ENCODE measurements at regions not wholly inside any gene's neighbourhood (a gene's known extent, or its start where the extent isn't known, plus 50 kb on each side); places are given as distances from the start of the nearest gene placed in this dataset.

GRCh38 chr18:1483385-1483784 is 578.7 kb downstream of the ADCYAP1 start:
- Histone ChIP-seq H3K4ac (ENCODE audit: low read length) (no peak overlapping the region), H2BK12ac (ENCODE audit: low read length) (no peak overlapping the region), H3K9me3 (replicated peaks in 1 of 2; ENCODE audit: control insufficient read depth in 2 of 2, insufficient read depth in 1 of 2, low read depth in 1 of 2, low read length in 2 of 2) (no peaks in the 10 kb centered on the region), H3K4me3 (ENCODE audit: low read length in 2 of 2) (no peak overlapping the region), H3K27ac (replicated peaks; ENCODE audit: low read length) (no peak overlapping the region), H3K14ac (ENCODE audit: low read length) (no peak overlapping the region), H2BK5ac (ENCODE audit: low read length) (no peak overlapping the region), H3K79me1 (ENCODE audit: low read depth, low read length) (no peaks in the 10 kb centered on the region), H3K18ac (ENCODE audit: low read length) (no peak overlapping the region), H2BK120ac (ENCODE audit: low read depth, low read length) (no peak overlapping the region), H3K23ac (ENCODE audit: low read depth, low read length, poor library complexity) (no peak overlapping the region), H3K9ac (ENCODE audit: low read depth, low read length, poor library complexity) (no peak overlapping the region), H4K91ac (ENCODE audit: low read depth, low read length, poor library complexity) (no peak overlapping the region), H2AK5ac (ENCODE audit: low read depth, low read length) (no peak overlapping the region), H3K27me3 (ENCODE audit: control insufficient read depth in 3 of 3, insufficient read depth in 3 of 3, low read depth in 1 of 3, low read length in 3 of 3) (no peaks in the 10 kb centered on the region), H4K8ac (ENCODE audit: low read depth, low read length) (no peak overlapping the region), H3K4me1 (ENCODE audit: control insufficient read depth in 2 of 2, insufficient read depth in 1 of 2, low read depth in 1 of 2, low read length in 2 of 2) (no peaks in the 10 kb centered on the region), H3K36me3 (replicated peaks in 1 of 2; ENCODE audit: control insufficient read depth in 2 of 2, insufficient read depth in 2 of 2, low read length in 2 of 2) (no peaks in the 10 kb centered on the region), H2BK15ac (ENCODE audit: low read length) (no peak overlapping the region), H2AFZ (ENCODE audit: low read length) (no peak overlapping the region), H3K4me2 (ENCODE audit: insufficient read depth, low read length, poor library complexity, severe bottlenecking) (no peak overlapping the region)
- no peak for DNase-seq (ENCODE audit: low spot score)

- Histone ChIP-seq H3K4me3 (ENCODE audit: low read length in 2 of 2) (no peak overlapping the region), H3K9ac (ENCODE audit: low read depth, low read length, poor library complexity) (no peak overlapping the region), H4K91ac (ENCODE audit: low read depth, low read length, poor library complexity) (no peak overlapping the region), H3K14ac (ENCODE audit: low read length) (no peak overlapping the region), H3K18ac (ENCODE audit: low read length) (no peak overlapping the region), H2AFZ (ENCODE audit: low read length) (no peak overlapping the region), H3K9me3 (replicated peaks in 1 of 2; ENCODE audit: control insufficient read depth in 2 of 2, insufficient read depth in 1 of 2, low read depth in 1 of 2, low read length in 2 of 2) (no peaks in the 10 kb centered on the region), H3K4me1 (ENCODE audit: control insufficient read depth in 2 of 2, insufficient read depth in 1 of 2, low read depth in 1 of 2, low read length in 2 of 2) (no peaks in the 10 kb centered on the region), H2BK5ac (ENCODE audit: low read length) (no peak overlapping the region), H3K79me1 (ENCODE audit: low read depth, low read length) (no peaks in the 10 kb centered on the region), H2BK120ac (ENCODE audit: low read depth, low read length) (no peak overlapping the region), H3K27ac (replicated peaks; ENCODE audit: low read length) (no peak overlapping the region), H4K8ac (ENCODE audit: low read depth, low read length) (no peak overlapping the region), H3K36me3 (replicated peaks in 1 of 2; ENCODE audit: control insufficient read depth in 2 of 2, insufficient read depth in 2 of 2, low read length in 2 of 2) (no peaks in the 10 kb centered on the region), H2BK12ac (ENCODE audit: low read length) (no peak overlapping the region), H2AK5ac (ENCODE audit: low read depth, low read length) (no peak overlapping the region), H3K4me2 (ENCODE audit: insufficient read depth, low read length, poor library complexity, severe bottlenecking) (no peak overlapping the region), H2BK15ac (ENCODE audit: low read length) (no peak overlapping the region), H3K27me3 (ENCODE audit: control insufficient read depth in 3 of 3, insufficient read depth in 3 of 3, low read depth in 1 of 3, low read length in 3 of 3) (no peaks in the 10 kb centered on the region), H3K23ac (ENCODE audit: low read depth, low read length, poor library complexity) (no peak overlapping the region), H3K4ac (ENCODE audit: low read length) (no peak overlapping the region)
- no CpG with 5 or more reads among the region's 2 CpGs for WGBS, 2 donors (ENCODE audit: extremely low coverage in 2 of 2, insufficient read length in 2 of 2, insufficient replicate concordance in 1 of 2)
- DNase-seq (ENCODE audit: low spot score) = no peak
Measured at GRCh38 chr18:1487457-1487856, 582.8 kb downstream of the ADCYAP1 start.

- no peak for DNase-seq (ENCODE audit: low spot score)
- Histone ChIP-seq H2BK15ac (ENCODE audit: low read length) (no peak overlapping the region), H2BK5ac (ENCODE audit: low read length) (no peak overlapping the region), H2BK12ac (ENCODE audit: low read length) (no peak overlapping the region), H3K9me3 (replicated peaks in 1 of 2; ENCODE audit: control insufficient read depth in 2 of 2, insufficient read depth in 1 of 2, low read depth in 1 of 2, low read length in 2 of 2) (no peaks in the 10 kb centered on the region), H3K4ac (ENCODE audit: low read length) (no peak overlapping the region), H2AK5ac (ENCODE audit: low read depth, low read length) (no peak overlapping the region), H3K18ac (ENCODE audit: low read length) (no peak overlapping the region), H3K27ac (replicated peaks; ENCODE audit: low read length) (no peak overlapping the region), H3K4me1 (ENCODE audit: control insufficient read depth in 2 of 2, insufficient read depth in 1 of 2, low read depth in 1 of 2, low read length in 2 of 2) (no peaks in the 10 kb centered on the region), H3K4me3 (ENCODE audit: low read length in 2 of 2) (no peak overlapping the region), H3K79me1 (ENCODE audit: low read depth, low read length) (no peaks in the 10 kb centered on the region), H3K9ac (ENCODE audit: low read depth, low read length, poor library complexity) (no peak overlapping the region), H3K14ac (ENCODE audit: low read length) (no peak overlapping the region), H3K23ac (ENCODE audit: low read depth, low read length, poor library complexity) (no peak overlapping the region), H3K27me3 (ENCODE audit: control insufficient read depth in 3 of 3, insufficient read depth in 3 of 3, low read depth in 1 of 3, low read length in 3 of 3) (no peaks in the 10 kb centered on the region), H4K8ac (ENCODE audit: low read depth, low read length) (no peak overlapping the region), H3K4me2 (ENCODE audit: insufficient read depth, low read length, poor library complexity, severe bottlenecking) (no peak overlapping the region), H2AFZ (ENCODE audit: low read length) (no peak overlapping the region), H3K36me3 (replicated peaks in 1 of 2; ENCODE audit: control insufficient read depth in 2 of 2, insufficient read depth in 2 of 2, low read length in 2 of 2) (no peaks in the 10 kb centered on the region), H2BK120ac (ENCODE audit: low read depth, low read length) (no peak overlapping the region), H4K91ac (ENCODE audit: low read depth, low read length, poor library complexity) (no peak overlapping the region)
- no CpG with 5 or more reads among the region's 4 CpGs for WGBS, 2 donors (ENCODE audit: extremely low coverage in 2 of 2, insufficient read length in 2 of 2, insufficient replicate concordance in 1 of 2)
Measured at GRCh38 chr18:1488394-1488793, 583.7 kb downstream of the ADCYAP1 start.

GRCh38 chr18:1488957-1489356 is 584.3 kb downstream of the ADCYAP1 start:
- Histone ChIP-seq H3K4me2 (ENCODE audit: insufficient read depth, low read length, poor library complexity, severe bottlenecking) (no peak overlapping the region), H2BK12ac (ENCODE audit: low read length) (no peak overlapping the region), H3K9me3 (replicated peaks in 1 of 2; ENCODE audit: control insufficient read depth in 2 of 2, insufficient read depth in 1 of 2, low read depth in 1 of 2, low read length in 2 of 2) (no peaks in the 10 kb centered on the region), H3K4me3 (ENCODE audit: low read length in 2 of 2) (no peak overlapping the region), H3K4me1 (ENCODE audit: control insufficient read depth in 2 of 2, insufficient read depth in 1 of 2, low read depth in 1 of 2, low read length in 2 of 2) (no peaks in the 10 kb centered on the region), H4K91ac (ENCODE audit: low read depth, low read length, poor library complexity) (no peak overlapping the region), H3K27me3 (ENCODE audit: control insufficient read depth in 3 of 3, insufficient read depth in 3 of 3, low read depth in 1 of 3, low read length in 3 of 3) (no peaks in the 10 kb centered on the region), H2BK120ac (ENCODE audit: low read depth, low read length) (no peak overlapping the region), H3K27ac (replicated peaks; ENCODE audit: low read length) (no peak overlapping the region), H3K9ac (ENCODE audit: low read depth, low read length, poor library complexity) (no peak overlapping the region), H3K36me3 (replicated peaks in 1 of 2; ENCODE audit: control insufficient read depth in 2 of 2, insufficient read depth in 2 of 2, low read length in 2 of 2) (no peaks in the 10 kb centered on the region), H2BK15ac (ENCODE audit: low read length) (no peak overlapping the region), H2AFZ (ENCODE audit: low read length) (no peak overlapping the region), H3K79me1 (ENCODE audit: low read depth, low read length) (no peaks in the 10 kb centered on the region), H3K23ac (ENCODE audit: low read depth, low read length, poor library complexity) (no peak overlapping the region), H2BK5ac (ENCODE audit: low read length) (no peak overlapping the region), H3K18ac (ENCODE audit: low read length) (no peak overlapping the region), H4K8ac (ENCODE audit: low read depth, low read length) (no peak overlapping the region), H3K4ac (ENCODE audit: low read length) (no peak overlapping the region), H2AK5ac (ENCODE audit: low read depth, low read length) (no peak overlapping the region), H3K14ac (ENCODE audit: low read length) (no peak overlapping the region)
- WGBS, 2 donors (ENCODE audit: extremely low coverage in 2 of 2, insufficient read length in 2 of 2, insufficient replicate concordance in 1 of 2) = no CpG with 5 or more reads among the region's 1 CpG
- DNase-seq (ENCODE audit: low spot score) = no peak
